Body of pancreas (tissue), 4 donors: ENCODE measurements at regions not wholly inside any gene's neighbourhood (a gene's known extent, or its start where the extent isn't known, plus 50 kb on each side); places are given as distances from the start of the nearest gene placed in this dataset.

ENCODE experiments used
- ATAC-seq: fragments of 150-250 bp; one replicate; pipeline ENCODE4 v1.9.1; 2016
- DNase-seq, 4 donors: peaks; one replicate each; pipeline ENCODE4 v3.0.0-alpha.2; 2019
- H3K27ac ChIP-seq, 4 donors: fragments of 200-600 bp; sonication (generic); 1 replicate in 3 of 4; 2 replicates in 1 of 4; pipeline versions ENCODE4 v1.5.1 to v1.6.1; 2016 to 2019; ENCODE audit warnings: mild to moderate bottlenecking in 1 of 4, mixed read lengths in 1 of 4, moderate library complexity in 1 of 4
- H3K27me3 ChIP-seq, 2 donors: fragments of 200-600 bp; sonication (generic); one replicate each; pipeline ENCODE4 v1.6.0; 2016; ENCODE audit warnings: mild to moderate bottlenecking in 1 of 2
- H3K36me3 ChIP-seq, 2 donors: fragments of 200-600 bp; sonication (generic); replicated peaks in 1 of 2; 2 replicates each; pipeline ENCODE4 v1.5.1; 2016; ENCODE audit warnings: low read depth in 2 of 2; ENCODE audit not compliant: insufficient read depth in 1 of 2
- H3K4me1 ChIP-seq: fragments of 200-600 bp; sonication (generic); one replicate; pipeline ENCODE4 v1.6.0; 2016
- H3K4me3 ChIP-seq, 2 donors: fragments of 200-600 bp; sonication (generic); 1 replicate in 1 of 2; 2 replicates in 1 of 2; pipeline ENCODE4 v1.5.1; 2016 to 2019
- H3K9me3 ChIP-seq, 3 donors: fragments of 200-600 bp; sonication (generic); 1 replicate in 2 of 3; 2 replicates in 1 of 3; pipeline ENCODE4 v1.5.1; 2016
- CTCF ChIP-seq, 7 experiments: fragments of 450-650 bp in 4 of 7; fragments of 200-600 bp in 3 of 7; sonication (generic) in 3 of 7; IDR thresholded peaks; one replicate each; pipeline ENCODE4 v1.5.1; 2016 to 2019; ENCODE audit warnings: antibody characterized with exemption in 7 of 7
- POLR2A ChIP-seq, 3 donors: fragments of 450-650 bp; IDR thresholded peaks; one replicate each; pipeline ENCODE4 v1.6.1; 2016; ENCODE audit warnings: antibody characterized with exemption in 3 of 3, mild to moderate bottlenecking in 2 of 3
- WGBS, 2 donors: methylation state at CpG; one replicate each; pipeline ENCODE4 v1.1.5; 2017; 5-methylcytosine and 5-hydroxymethylcytosine counted together
- intact Hi-C: fragments of 100-400 bp; cut with DNase I; formaldehyde crosslinking; loops from one replicate; pipeline ENCODE4 v1.15.1; 2023

DNA sequence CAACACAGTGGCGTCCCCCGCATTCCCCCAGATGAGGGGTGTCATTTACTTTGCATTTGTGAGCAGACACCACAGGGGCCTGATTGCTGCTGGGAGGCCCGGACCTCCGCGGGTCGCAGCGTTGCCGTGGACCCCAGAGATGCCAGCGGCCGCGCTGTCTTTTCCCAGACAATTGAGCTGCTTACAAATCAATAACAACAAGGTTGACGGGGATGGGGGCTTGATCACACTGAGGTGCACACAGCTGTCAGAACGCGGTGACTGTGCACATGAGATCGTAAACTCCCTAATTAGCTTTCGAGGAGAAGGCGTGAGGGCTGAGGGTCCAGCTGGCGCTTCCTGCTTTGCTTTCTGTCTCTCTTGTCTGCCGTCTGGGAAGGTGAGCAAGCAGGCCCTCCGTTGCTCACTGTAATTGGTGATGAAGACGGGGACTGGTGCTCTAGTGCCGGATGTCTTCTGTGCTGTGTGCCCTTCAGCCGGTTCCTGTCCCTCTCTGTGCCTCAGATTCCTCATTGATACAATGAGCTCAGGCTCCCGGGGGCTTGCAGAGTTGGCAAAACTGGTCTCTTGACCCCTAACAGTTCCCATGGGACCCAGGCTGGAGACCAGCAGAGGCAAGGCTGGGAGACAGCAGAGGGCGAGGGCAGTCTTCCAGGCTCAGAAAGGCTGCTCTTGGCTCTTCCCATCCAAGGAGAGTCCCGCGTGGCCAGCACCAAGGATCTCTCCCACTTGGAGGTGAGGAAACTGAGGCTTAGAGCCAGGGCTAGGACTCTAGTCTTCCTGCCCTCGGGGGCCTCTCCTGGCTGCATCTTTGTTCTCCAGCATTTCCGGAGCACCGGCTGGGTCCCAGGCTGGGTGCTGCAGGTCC, 126.0 kb upstream of the PMEPA1 start:
- no peaks in the 10 kb centered on the region for H3K27me3 ChIP-seq
- no peaks in the 10 kb centered on the region for H3K9me3 ChIP-seq
- WGBS, 2 donors: 46 to 72% methylated on average over 11 to 30 of the region's 30 CpGs
- ATAC-seq: no peak
- H3K36me3 ChIP-seq: no peaks in the 10 kb centered on the region
- TF ChIP-seq CTCF (IDR thresholded peaks at IDR 0.05) (no peak), POLR2A (IDR thresholded peaks at IDR 0.05) (no peak)
- no peak for DNase-seq
- H3K4me3 ChIP-seq: no peak overlapping the region
- intact Hi-C loops: no loop called here
- no peak overlapping the region for H3K27ac ChIP-seq
- H3K4me1 ChIP-seq: no peaks in the 10 kb centered on the region

- no peaks in the 10 kb centered on the region for H3K9me3 ChIP-seq
- no peaks in the 10 kb centered on the region for H3K36me3 ChIP-seq
- H3K4me3 ChIP-seq: no peak overlapping the region
- no peak overlapping the region for H3K27ac ChIP-seq
- intact Hi-C loops: no loop called here
- no peaks in the 10 kb centered on the region for H3K4me1 ChIP-seq
- WGBS, 2 donors: 83 to 94% methylated on average over 1 of the region's 1 CpG
- ATAC-seq (no peak), DNase-seq (no peak)
- H3K27me3 ChIP-seq: no peaks in the 10 kb centered on the region
- TF ChIP-seq CTCF (IDR thresholded peaks at IDR 0.05) (no peak), POLR2A (IDR thresholded peaks at IDR 0.05) (no peak)
Measured at GRCh38 chr20:57835074-57835452, 125.2 kb upstream of the PMEPA1 start.

GRCh38 chr20:57834306-57835073, 124.7 kb upstream of the PMEPA1 start:
- DNase-seq: no peak
- no peak for ATAC-seq
- 60 to 67% methylated on average over 17 of the region's 17 CpGs for WGBS, 2 donors
- intact Hi-C loops: no loop called here
- no peak overlapping the region for H3K27ac ChIP-seq
- no peaks in the 10 kb centered on the region for H3K27me3 ChIP-seq
- no peaks in the 10 kb centered on the region for H3K36me3 ChIP-seq
- TF ChIP-seq CTCF (IDR thresholded peaks at IDR 0.05): no peak
- TF ChIP-seq POLR2A (IDR thresholded peaks at IDR 0.05): no peak
- H3K4me3 ChIP-seq: no peak overlapping the region
- no peaks in the 10 kb centered on the region for H3K9me3 ChIP-seq
- no peaks in the 10 kb centered on the region for H3K4me1 ChIP-seq

GRCh38 chr20:57831993-57832585, 122.3 kb upstream of the PMEPA1 start:
- no peak for DNase-seq

More at GRCh38 chr20:57831993-57832585, 122.3 kb upstream of the PMEPA1 start:
- Histone ChIP-seq H3K27me3 (no peaks in the 10 kb centered on the region), H3K9me3 (no peaks in the 10 kb centered on the region), H3K4me1 (no peaks in the 10 kb centered on the region), H3K4me3 (no peak overlapping the region), H3K27ac (no peak overlapping the region), H3K36me3 (no peaks in the 10 kb centered on the region)
- intact Hi-C loops: no loop called here
- no peak for ATAC-seq
- 48 to 53% methylated on average over 7 to 8 of the region's 8 CpGs for WGBS, 2 donors
- TF ChIP-seq CTCF (IDR thresholded peaks at IDR 0.05) (no peak), POLR2A (IDR thresholded peaks at IDR 0.05) (no peak)
